ENCODE measurements at regions not wholly inside any gene's neighbourhood (a gene's known extent, or its start where the extent isn't known, plus 50 kb on each side); places are given as distances from the start of the nearest gene placed in this dataset.

DNA sequence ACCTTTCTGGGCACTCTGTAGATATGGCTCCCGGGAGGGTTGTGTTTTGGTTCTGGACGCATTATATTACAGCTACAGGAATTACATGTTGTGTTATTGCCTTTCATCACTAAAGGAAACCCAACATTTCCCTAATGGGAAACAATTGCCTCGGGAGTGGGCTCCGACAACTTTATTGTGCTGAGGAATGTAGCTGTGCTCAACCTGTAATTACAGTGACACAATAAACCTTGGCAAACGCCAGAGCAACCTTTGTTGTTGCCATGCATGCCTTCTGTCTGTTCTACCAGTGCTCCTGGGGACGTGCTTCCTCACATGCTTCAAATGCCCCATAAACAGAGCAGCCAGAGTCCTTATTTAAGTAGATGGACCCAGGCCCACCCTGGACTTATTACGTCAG is 182.4 kb downstream of the DIRAS2 start:
- Histone ChIP-seq H3K27ac (no peak overlapping the region), H3K9me3 (replicated peaks in 1 of 3) (no peaks in the 10 kb centered on the region), H3K4me3 (no peak overlapping the region), H3K27me3 (no peaks in the 10 kb centered on the region), H3K36me3 (replicated peaks in 1 of 2) (no peaks in the 10 kb centered on the region), H3K4me1 (replicated peaks in 1 of 2) (no peaks in the 10 kb centered on the region)
- no peak for DNase-seq
- TF ChIP-seq, protein P1, sequence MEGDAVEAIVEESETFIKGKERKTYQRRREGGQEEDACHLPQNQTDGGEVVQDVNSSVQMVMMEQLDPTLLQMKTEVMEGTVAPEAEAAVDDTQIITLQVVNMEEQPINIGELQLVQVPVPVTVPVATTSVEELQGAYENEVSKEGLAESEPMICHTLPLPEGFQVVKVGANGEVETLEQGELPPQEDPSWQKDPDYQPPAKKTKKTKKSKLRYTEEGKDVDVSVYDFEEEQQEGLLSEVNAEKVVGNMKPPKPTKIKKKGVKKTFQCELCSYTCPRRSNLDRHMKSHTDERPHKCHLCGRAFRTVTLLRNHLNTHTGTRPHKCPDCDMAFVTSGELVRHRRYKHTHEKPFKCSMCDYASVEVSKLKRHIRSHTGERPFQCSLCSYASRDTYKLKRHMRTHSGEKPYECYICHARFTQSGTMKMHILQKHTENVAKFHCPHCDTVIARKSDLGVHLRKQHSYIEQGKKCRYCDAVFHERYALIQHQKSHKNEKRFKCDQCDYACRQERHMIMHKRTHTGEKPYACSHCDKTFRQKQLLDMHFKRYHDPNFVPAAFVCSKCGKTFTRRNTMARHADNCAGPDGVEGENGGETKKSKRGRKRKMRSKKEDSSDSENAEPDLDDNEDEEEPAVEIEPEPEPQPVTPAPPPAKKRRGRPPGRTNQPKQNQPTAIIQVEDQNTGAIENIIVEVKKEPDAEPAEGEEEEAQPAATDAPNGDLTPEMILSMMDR (IDR thresholded peaks at IDR 0.05) = no peak
- no peak for TF ChIP-seq POLR2A (IDR thresholded peaks at IDR 0.05)
- 57 to 67% (median 62%) methylated on average over 7 of the region's 7 CpGs for WGBS, 4 donors
- intact Hi-C loops (cut with DNase I) = no loop called here

DNA sequence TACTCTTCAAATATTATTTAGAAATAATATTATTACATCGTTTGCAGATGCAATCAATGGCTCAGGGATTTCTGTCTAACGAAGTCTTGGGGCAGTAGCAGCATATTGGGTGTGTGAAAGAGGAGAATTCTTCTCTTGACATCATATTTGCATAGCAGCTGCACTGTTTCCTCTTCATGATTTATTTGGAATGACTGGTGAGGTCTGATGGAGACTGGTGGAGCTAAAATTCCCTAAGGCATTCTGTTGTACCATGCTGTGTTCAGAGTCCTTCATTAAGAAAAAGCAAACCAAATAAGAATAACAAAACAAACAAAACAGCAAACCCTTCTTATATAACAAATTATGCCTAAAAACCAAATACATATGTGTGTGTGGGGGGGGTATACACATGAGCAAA is 177.6 kb downstream of the DIRAS2 start:
- no peak for DNase-seq
- intact Hi-C loops (cut with DNase I) = no loop called here
- H3K27ac ChIP-seq = no peak overlapping the region
- no peaks in the 10 kb centered on the region for H3K27me3 ChIP-seq
- H3K4me3 ChIP-seq = no peak overlapping the region
- no peaks in the 10 kb centered on the region for H3K9me3 ChIP-seq (replicated peaks in 1 of 3)
- 38 to 52% (median 41%) methylated on average over 2 of the region's 2 CpGs for WGBS, 4 donors
- TF ChIP-seq, protein P1 (IDR thresholded peaks at IDR 0.05) = no peak
- TF ChIP-seq POLR2A (IDR thresholded peaks at IDR 0.05) = no peak
- no peaks in the 10 kb centered on the region for H3K36me3 ChIP-seq (replicated peaks in 1 of 2)
- no peaks in the 10 kb centered on the region for H3K4me1 ChIP-seq (replicated peaks in 1 of 2)

GRCh38 chr9:90466441-90466840 is 176.2 kb downstream of the DIRAS2 start:
- Histone ChIP-seq H3K4me3 (no peak overlapping the region), H3K9me3 (replicated peaks in 1 of 3) (no peaks in the 10 kb centered on the region), H3K36me3 (replicated peaks in 1 of 2) (no peaks in the 10 kb centered on the region), H3K4me1 (replicated peaks in 1 of 2) (no peaks in the 10 kb centered on the region), H3K27ac (no peak overlapping the region), H3K27me3 (no peaks in the 10 kb centered on the region)
- intact Hi-C loops (cut with DNase I) = no loop called here
- no peak for DNase-seq
- 76 to 89% (median 82%) methylated on average over 3 of the region's 3 CpGs for WGBS, 4 donors
- TF ChIP-seq, protein P1 (IDR thresholded peaks at IDR 0.05) = no peak
- TF ChIP-seq POLR2A (IDR thresholded peaks at IDR 0.05) = no peak

DNA sequence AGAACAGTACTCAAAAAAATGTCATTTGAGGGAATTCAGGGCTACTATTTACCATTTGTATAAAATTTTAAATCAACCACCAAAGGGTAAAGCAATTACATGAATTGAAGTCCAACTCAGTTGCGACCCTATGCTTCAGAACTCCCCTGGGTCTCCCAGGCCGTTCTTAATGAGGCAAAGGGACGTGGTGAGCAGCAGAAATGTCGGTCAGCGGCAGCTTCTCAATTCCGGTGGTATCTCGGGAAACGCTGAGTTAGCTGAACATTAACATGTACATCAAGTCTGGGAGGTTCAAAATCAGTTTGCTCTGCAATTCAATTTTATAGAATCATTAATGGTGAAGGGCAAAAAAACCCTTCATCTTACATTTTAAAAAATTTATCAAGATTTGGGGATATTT is 173.2 kb downstream of the DIRAS2 start:
- H3K9me3 ChIP-seq (replicated peaks in 1 of 3) = no peaks in the 10 kb centered on the region
- intact Hi-C loops (cut with DNase I) = no loop called here
- no peak for DNase-seq
- no peak overlapping the region for H3K27ac ChIP-seq
- TF ChIP-seq, protein P1 (IDR thresholded peaks at IDR 0.05) = no peak
- no peak overlapping the region for H3K4me3 ChIP-seq
- no peaks in the 10 kb centered on the region for H3K4me1 ChIP-seq (replicated peaks in 1 of 2)
- H3K27me3 ChIP-seq = no peaks in the 10 kb centered on the region
- 65 to 77% (median 70%) methylated on average over 8 of the region's 8 CpGs for WGBS, 4 donors
- H3K36me3 ChIP-seq (replicated peaks in 1 of 2) = no peaks in the 10 kb centered on the region
